Hematopoietic multipotent progenitor cell treated with erythropoietin and hydrocortisone succinate and interleukin-3 and kit ligand, for 6 days (in vitro differentiated cells): ENCODE measurements at regions not wholly inside any gene's neighbourhood (a gene's known extent, or its start where the extent isn't known, plus 50 kb on each side); places are given as distances from the start of the nearest gene placed in this dataset.
A peak's percentile ranks its signal among the peaks of the same experiment; 100 is the strongest.
"Not testable (repeated sequence)": the region's sequence is repeated elsewhere in the genome, so short reads cannot be mapped to it uniquely, and the experiment has no call there.

ENCODE experiments used
- DNase-seq: peaks from one replicate; pipeline ENCODE4 v3.0.0-alpha.2; 2015

DNA sequence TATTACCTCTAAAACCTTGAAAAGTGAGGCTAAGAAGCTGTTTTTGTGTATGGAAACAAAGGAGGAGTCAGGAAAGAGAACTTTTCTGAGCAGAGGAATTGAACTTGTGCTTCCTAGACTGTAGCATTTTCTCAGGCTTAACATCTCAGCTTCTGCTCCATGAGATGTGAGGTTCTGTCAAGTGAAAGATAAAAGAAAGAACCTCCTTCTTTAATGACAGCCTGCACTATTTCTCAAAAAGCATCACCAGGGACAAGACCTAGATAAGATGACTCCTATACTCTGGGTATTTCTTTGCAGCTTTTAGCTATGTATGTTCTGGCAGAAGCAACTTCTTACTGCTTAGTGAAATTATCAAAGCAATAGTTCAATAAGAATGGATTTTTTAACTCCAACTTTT is 87.6 kb upstream of the KCNQ5 start:
- no peak for DNase-seq

DNA sequence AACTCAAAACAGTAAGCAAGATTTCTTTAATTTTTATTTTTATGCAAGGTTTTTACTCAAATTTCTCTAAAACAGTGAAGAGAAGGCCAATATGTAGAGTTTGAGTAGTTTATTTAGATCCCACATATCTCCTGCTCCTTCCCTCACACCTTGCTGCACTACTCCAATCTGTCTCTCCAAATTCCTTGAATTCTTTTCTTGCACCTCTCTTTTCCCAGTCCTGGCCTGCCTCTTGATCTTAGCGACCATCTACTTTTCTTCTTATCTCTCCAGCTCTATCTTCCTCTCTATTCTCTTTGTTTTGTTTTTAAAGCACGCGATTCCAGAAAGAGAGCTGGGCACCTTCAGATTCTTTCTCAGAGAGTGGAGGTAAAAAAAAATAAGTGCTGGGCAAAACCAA is 86.7 kb upstream of the KCNQ5 start:
- no peak for DNase-seq

DNA sequence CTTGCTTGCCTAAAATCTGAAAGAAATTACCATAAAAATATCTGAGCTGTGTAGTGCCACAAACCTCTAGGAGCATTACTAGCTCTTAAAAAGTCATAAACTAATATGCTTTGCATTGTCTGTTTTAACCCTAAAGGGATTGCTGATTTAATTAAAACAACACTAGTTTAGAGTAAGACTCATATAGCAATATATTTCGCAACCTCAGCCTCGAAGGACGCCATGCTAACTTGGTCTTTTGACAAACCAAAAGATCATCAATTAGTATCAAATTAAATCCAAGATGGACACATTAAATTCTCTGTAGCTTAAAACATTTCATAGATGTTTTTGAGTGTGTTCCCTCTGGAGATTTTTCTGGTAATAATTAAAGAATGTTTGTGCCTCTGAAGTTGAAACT is 74.8 kb upstream of the KCNQ5 start:
- DNase-seq = no peak

DNA sequence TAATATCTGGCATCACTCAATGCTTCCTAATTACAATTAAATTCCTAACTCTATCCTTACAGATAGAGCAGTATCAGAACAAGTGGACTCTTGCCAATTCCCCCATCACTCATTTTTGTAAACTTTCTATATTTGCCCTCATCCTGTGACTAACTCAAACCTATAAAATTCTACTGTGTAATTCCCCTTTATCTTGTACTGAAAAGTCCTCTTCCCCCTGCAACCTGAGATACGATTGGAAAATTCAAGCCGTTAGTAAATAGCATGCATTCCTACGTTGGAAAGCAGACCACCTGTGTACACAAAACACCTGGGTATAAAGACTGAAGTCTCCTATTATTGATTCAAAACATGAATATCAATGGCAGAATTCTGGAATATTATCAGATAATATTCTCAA is 70.4 kb upstream of the KCNQ5 start:
- no peak for DNase-seq

DNA sequence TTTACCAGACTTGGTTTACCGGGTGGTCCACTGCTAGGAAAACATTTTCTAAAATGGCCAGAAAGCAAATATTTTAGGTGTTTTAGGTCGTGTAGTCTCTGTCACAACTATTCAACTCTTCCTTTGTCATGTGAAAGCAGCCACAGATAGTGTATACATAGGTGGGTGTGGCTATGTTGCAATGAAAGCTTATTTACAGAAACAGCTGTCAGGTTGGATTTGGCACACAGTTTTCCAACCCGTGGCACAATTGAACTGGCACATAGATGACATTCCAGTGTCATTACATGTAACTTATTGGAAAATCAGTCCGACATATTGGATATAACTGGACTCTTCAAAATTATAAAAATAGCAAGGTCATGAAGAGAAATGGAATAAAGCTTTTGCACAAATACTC is 68.9 kb upstream of the KCNQ5 start:
- DNase-seq = peak; percentile 25

DNA sequence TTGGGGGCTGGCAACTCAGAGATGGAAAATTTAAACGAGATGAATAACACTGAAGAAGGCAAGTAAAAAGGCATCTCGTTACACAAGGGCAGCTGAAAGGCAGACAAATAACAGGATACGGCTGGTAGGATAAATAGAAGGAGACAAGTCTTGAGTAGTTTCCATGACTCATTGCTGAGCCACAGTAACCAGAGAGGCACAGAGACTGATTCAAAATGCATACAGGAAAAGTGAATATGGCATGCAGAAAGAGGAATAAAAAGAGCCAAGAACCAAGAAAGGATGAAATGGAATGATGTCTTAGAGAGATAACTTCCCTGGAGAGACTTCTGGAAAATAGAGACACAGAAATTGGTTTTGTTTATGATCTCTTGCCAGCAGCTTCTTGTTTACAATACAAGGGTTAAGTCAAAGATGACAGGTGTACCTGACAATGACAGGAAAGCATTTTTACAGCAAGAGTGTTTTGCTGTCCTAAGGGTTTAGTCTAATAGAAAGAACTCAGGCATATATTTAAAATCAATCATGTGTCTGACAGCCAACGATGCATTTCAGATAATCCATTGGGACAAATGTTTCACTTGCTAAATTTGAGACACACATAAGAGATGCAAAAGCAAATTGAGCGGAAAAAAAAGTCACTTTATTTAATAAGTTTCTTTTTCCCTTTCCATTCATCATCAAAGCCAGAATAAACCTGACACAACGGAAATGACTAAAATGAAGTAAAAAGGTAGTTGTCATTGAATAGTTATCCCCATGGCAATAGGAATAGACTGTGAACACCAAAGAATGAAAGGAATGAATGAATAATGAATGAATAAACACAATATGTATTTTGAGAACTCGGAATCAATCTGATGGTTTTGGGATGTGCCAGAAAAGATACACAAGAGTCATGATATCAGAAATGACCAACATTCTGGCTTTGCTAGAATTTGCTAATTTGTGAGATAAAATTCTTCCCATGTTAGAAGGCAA is 68.0 kb upstream of the KCNQ5 start:
- no peak for DNase-seq

DNA sequence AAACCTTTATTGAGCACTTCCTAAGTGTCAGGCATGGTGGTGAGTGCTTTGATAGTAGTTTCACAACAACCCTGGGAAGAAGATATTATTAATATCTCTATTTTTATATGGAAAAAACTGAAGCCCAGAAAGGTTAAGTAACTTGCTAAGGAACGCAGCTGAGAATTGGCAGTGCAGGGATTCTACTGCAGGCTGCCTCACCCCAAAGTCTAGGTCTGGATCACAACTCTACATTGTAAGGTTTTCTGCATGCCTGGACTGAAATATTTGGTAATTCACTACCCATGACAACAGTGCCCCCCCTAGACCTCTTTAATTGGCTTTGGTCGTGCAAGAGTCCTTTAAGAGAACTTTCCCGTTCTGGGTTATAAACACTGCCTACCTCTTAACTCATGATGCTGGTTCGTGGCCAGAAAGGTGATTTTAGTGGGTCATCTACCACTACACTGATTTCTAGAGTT is 67.1 kb upstream of the KCNQ5 start:
- DNase-seq = no peak

DNA sequence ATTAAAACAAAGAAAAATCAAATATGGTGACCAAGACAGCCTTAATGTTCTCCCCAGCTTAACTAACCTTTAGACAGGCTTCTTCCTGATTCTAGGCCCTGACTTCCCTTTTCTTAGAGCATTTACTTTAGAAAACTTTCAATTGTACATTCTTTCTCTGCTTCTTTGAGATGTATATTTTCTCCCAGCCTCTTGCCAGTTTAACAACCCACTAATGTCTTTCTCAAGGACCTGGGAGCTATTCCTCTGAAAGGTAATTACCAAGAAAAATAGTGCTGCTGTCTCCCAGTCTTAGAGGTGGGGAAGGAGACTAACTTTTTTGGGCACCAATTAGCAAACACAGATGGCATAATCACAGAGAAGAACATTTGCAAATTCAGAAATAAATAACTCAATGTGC is 62.8 kb upstream of the KCNQ5 start:
- no peak for DNase-seq

DNA sequence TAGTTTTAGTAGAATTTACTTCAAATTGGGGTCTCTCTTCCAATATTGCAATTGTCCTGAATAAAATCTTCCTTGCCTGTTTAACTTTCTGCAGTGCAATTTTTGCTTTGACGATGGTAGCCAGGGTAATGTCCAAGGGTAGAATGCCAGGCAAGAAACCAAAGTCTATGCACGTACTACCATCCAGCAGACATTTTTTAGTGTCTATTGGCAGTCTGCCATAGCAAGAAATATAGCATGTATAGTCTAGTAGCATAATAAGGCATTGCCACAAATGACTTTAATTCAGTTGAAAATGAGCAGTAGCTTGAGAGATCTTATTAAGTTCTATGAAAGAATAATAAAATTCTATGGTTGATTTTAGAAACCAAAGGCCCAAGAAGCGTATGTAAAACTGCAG is 62.3 kb upstream of the KCNQ5 start:
- DNase-seq = no peak

DNA sequence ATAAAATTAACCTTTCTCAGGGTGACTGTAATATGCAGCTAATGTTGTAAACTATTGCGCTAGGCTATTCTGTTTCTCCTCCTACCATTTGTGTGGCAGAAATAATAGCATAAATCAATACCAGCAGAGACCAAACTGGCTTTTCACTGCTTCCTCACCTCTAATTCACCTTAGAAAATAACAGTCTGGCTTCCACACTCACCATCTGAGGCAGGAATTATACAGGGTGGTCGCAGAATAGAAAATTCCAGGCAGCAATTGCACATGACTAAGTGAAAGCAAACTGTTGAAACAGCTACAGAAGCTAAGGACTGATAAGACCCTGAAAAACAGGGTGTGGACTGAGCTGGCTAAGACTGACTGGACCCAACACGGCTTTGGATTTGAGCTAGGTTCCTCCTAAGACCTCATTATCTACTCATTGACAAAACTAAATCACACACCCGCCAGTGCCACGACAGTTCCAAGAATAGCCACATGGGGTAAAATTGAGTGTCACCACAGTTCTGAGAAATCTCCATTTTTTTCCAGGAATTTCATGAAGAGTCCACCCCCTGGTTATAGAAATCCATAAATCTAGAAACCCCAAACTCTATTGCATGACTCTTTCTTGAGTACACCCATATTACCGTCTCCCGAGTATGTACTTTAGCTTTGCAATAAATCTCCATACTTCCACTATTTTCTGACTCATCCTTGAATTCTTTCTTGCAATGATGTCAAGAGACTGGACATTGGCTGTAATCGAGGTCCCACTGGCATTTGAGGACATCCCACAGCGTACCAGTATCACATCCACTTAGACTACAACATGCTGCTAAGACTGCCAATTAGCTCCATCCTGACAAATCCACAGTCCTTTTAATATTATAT is 60.9 kb upstream of the KCNQ5 start:
- peak; percentile 95 for DNase-seq

DNA sequence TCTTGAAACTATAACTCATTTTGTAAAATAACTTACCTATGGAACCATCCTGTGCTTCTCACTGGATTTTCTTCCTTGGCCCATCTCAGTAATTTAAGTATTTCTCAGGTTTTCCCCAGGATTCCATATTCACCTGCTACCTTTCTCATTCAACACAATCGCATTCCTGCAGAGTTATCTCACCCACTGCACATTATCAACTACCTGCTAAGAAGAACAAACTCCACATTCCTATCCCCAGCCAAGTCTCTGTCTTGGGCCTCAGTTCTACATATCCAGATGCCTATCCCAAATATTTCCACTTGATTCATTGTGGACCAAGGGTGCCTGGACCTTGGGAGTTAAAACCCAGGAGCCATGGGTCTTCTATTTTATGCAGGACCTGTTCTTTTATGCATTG is 60.2 kb upstream of the KCNQ5 start:
- DNase-seq = no peak

DNA sequence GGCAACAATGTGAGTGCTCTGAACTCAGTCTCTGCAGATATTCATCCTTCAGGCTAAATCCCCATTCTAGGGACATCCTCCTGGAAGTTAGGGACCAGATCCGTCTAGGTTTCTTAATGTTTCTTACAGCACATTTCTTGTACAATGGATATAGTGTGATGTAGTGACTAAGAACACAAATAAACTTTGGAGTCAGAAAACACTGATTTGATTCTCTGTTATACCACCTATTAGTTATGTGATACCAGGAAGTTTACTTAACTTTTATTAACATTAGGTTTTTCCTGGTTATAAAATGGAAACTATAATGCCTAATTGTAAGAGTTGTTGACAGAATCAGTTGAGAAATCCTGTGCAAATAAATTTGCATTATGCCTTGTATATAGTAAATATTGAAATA is 57.6 kb upstream of the KCNQ5 start:
- DNase-seq = no peak

DNA sequence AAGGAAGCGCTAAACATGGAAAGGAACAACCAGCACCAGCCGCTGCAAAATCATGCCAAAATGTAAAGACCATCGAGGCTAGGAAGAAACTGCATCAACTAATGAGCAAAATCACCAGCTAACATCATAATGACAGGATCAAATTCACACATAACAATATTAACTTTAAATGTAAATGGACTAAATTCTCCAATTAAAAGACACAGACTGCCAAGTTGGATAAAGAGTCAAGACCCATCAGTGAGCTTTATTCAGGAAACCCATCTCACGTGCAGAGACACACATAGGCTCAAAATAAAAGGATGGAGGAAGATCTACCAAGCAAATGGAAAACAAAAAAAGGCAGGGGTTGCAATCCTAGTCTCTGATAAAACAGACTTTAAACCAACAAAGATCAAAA is 49.9 kb upstream of the KCNQ5 start:
- DNase-seq = not testable (repeated sequence)
